ENCODE measurements at regions not wholly inside any gene's neighbourhood (a gene's known extent, or its start where the extent isn't known, plus 50 kb on each side); places are given as distances from the start of the nearest gene placed in this dataset.

GRCh38 chr1:108036796-108037562 is 72.0 kb upstream of the VAV3 start:
- no peaks in the 10 kb centered on the region for H3K9me3 Mint-ChIP-seq (ENCODE audit: unreplicated experiment)
- H3K36me3 Mint-ChIP-seq (ENCODE audit: low read depth, unreplicated experiment): no peaks in the 10 kb centered on the region
- H3K27me3 Mint-ChIP-seq (ENCODE audit: unreplicated experiment): no peaks in the 10 kb centered on the region
- TF ChIP-seq CTCF (IDR thresholded peaks at IDR 0.05; ENCODE audit: unreplicated experiment): no peak
- no peak overlapping the region for H3K4me3 Mint-ChIP-seq (ENCODE audit: unreplicated experiment)
- peaks cover 30% of the 10 kb centered on the region for H3K4me1 Mint-ChIP-seq (ENCODE audit: unreplicated experiment)
- DNase-seq (ENCODE audit: low spot score): no peak
- no peak overlapping the region for H3K27ac Mint-ChIP-seq (ENCODE audit: unreplicated experiment)

GRCh38 chr1:108034396-108034795 is 69.4 kb upstream of the VAV3 start:
- H3K4me3 Mint-ChIP-seq (ENCODE audit: unreplicated experiment): no peak overlapping the region
- H3K36me3 Mint-ChIP-seq (ENCODE audit: low read depth, unreplicated experiment): no peaks in the 10 kb centered on the region
- H3K27ac Mint-ChIP-seq (ENCODE audit: unreplicated experiment): no peak overlapping the region
- no peak for DNase-seq (ENCODE audit: low spot score)
- H3K27me3 Mint-ChIP-seq (ENCODE audit: unreplicated experiment): no peaks in the 10 kb centered on the region
- no peaks in the 10 kb centered on the region for H3K9me3 Mint-ChIP-seq (ENCODE audit: unreplicated experiment)
- H3K4me1 Mint-ChIP-seq (ENCODE audit: unreplicated experiment): peaks cover 24% of the 10 kb centered on the region
- no peak for TF ChIP-seq CTCF (IDR thresholded peaks at IDR 0.05; ENCODE audit: unreplicated experiment)

- no peaks in the 10 kb centered on the region for H3K36me3 Mint-ChIP-seq (ENCODE audit: low read depth, unreplicated experiment)
- no peaks in the 10 kb centered on the region for H3K9me3 Mint-ChIP-seq (ENCODE audit: unreplicated experiment)
These were observed 68.6 kb upstream of the VAV3 start for GRCh38 chr1:108033550-108033951.

GRCh38 chr1:108028841-108029388 is 63.9 kb upstream of the VAV3 start:
- Mint-ChIP-seq H3K36me3 (ENCODE audit: low read depth, unreplicated experiment) (peaks cover 4% of the 10 kb centered on the region), H3K4me3 (ENCODE audit: unreplicated experiment) (no peak overlapping the region), H3K4me1 (ENCODE audit: unreplicated experiment) (peaks cover 17% of the 10 kb centered on the region), H3K27me3 (ENCODE audit: unreplicated experiment) (no peaks in the 10 kb centered on the region), H3K9me3 (ENCODE audit: unreplicated experiment) (no peaks in the 10 kb centered on the region), H3K27ac (ENCODE audit: unreplicated experiment) (no peak overlapping the region)
- no peak for TF ChIP-seq CTCF (IDR thresholded peaks at IDR 0.05; ENCODE audit: unreplicated experiment)
- DNase-seq (ENCODE audit: low spot score): no peak

More at GRCh38 chr1:108033550-108033951, 68.6 kb upstream of the VAV3 start:
- H3K27me3 Mint-ChIP-seq (ENCODE audit: unreplicated experiment): no peaks in the 10 kb centered on the region
- H3K4me1 Mint-ChIP-seq (ENCODE audit: unreplicated experiment): peaks cover 23% of the 10 kb centered on the region
- H3K4me3 Mint-ChIP-seq (ENCODE audit: unreplicated experiment): no peak overlapping the region
- no peak for TF ChIP-seq CTCF (IDR thresholded peaks at IDR 0.05; ENCODE audit: unreplicated experiment)
- DNase-seq (ENCODE audit: low spot score): no peak
- H3K27ac Mint-ChIP-seq (ENCODE audit: unreplicated experiment): no peak overlapping the region

- DNase-seq (ENCODE audit: low spot score): no peak
- H3K27ac Mint-ChIP-seq (ENCODE audit: unreplicated experiment): no peak overlapping the region
- H3K4me3 Mint-ChIP-seq (ENCODE audit: unreplicated experiment): no peak overlapping the region
- no peak for TF ChIP-seq CTCF (IDR thresholded peaks at IDR 0.05; ENCODE audit: unreplicated experiment)
- no peaks in the 10 kb centered on the region for H3K27me3 Mint-ChIP-seq (ENCODE audit: unreplicated experiment)
- peaks cover 10% of the 10 kb centered on the region for H3K4me1 Mint-ChIP-seq (ENCODE audit: unreplicated experiment)
- peaks cover 4% of the 10 kb centered on the region for H3K36me3 Mint-ChIP-seq (ENCODE audit: low read depth, unreplicated experiment)
- H3K9me3 Mint-ChIP-seq (ENCODE audit: unreplicated experiment): no peaks in the 10 kb centered on the region
These were observed 62.4 kb upstream of the VAV3 start for GRCh38 chr1:108027389-108027788.
